ENCODE measurements at regions not wholly inside any gene's neighbourhood (a gene's known extent, or its start where the extent isn't known, plus 50 kb on each side); places are given as distances from the start of the nearest gene placed in this dataset.

- DNase-seq (ENCODE audit: extremely low read depth, insufficient read length): no peak
- Histone ChIP-seq H3K27me3 (replicated peaks; ENCODE audit: control insufficient read depth, insufficient read depth, low read length) (no peaks in the 10 kb centered on the region), H3K36me3 (ENCODE audit: control insufficient read depth, insufficient read depth, low read length) (no peaks in the 10 kb centered on the region), H3K4me3 (replicated peaks; ENCODE audit: low read depth, low read length) (no peak overlapping the region)
- no peak for TF ChIP-seq CTCF (IDR thresholded peaks at IDR 0.05; ENCODE audit: insufficient read depth, low read length, poor library complexity, severe bottlenecking)
Measured at GRCh38 chr6:101284131-101284530, 109.4 kb upstream of the GRIK2 start.

- no peak overlapping the region for H3K4me3 ChIP-seq (replicated peaks; ENCODE audit: low read depth, low read length)
- no peak for TF ChIP-seq CTCF (IDR thresholded peaks at IDR 0.05; ENCODE audit: insufficient read depth, low read length, poor library complexity, severe bottlenecking)
- H3K27me3 ChIP-seq (replicated peaks; ENCODE audit: control insufficient read depth, insufficient read depth, low read length): no peaks in the 10 kb centered on the region
- no peaks in the 10 kb centered on the region for H3K36me3 ChIP-seq (ENCODE audit: control insufficient read depth, insufficient read depth, low read length)
- no peak for DNase-seq (ENCODE audit: extremely low read depth, insufficient read length)
Measured at GRCh38 chr6:101286146-101286545, 107.4 kb upstream of the GRIK2 start.

DNA sequence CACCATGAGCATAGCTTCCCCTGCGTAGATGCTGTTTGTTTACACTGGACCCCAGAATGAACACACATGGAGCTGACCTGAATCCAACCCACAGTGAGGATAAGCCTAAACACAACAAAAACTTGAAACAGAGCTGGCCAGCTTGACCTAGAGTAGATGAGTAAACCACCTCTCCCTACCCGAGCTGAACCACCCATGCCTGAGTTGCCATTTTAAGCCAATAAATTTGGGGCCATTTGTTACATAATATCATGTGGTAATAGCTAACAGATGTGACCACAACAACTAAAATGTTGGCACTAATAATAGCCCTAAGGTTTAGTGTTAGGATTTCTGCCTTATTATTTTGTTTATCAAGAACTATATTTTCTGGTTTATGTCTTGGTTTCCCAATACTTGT lies 103.2 kb upstream of the GRIK2 start:
- DNase-seq (ENCODE audit: extremely low read depth, insufficient read length): no peak
- TF ChIP-seq CTCF (IDR thresholded peaks at IDR 0.05; ENCODE audit: insufficient read depth, low read length, poor library complexity, severe bottlenecking): no peak
- Histone ChIP-seq H3K36me3 (ENCODE audit: control insufficient read depth, insufficient read depth, low read length) (no peaks in the 10 kb centered on the region), H3K27me3 (replicated peaks; ENCODE audit: control insufficient read depth, insufficient read depth, low read length) (no peaks in the 10 kb centered on the region), H3K4me3 (replicated peaks; ENCODE audit: low read depth, low read length) (no peak overlapping the region)

DNA sequence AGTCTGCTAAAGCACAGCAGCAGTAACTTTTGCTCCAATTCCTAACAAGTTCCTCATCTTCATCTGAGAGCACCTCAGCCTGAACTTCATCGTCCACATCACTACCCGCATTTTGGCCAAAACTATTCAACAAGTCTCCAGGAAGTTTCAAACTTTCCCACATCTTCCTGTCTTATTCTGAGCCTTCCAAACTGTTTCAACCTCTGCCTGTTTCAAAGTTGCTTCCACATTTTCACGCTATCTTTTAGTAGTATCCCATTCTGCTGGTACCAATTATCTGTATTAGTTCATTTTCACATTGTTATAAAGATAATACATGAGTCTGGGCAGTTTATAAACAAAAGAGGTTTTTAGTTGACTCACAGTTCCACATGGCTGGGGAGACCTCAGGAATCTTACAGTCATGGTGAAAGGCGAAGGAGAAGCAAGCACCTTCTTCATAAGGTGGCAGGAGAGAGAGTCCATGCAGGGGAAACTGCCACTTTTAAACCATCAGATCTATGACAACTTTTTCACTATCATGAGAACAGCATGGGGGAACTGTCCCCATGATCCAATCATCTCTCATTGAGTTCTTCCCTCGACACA lies 99.4 kb upstream of the GRIK2 start:
- DNase-seq (ENCODE audit: extremely low read depth, insufficient read length): no peak
- TF ChIP-seq CTCF (IDR thresholded peaks at IDR 0.05; ENCODE audit: insufficient read depth, low read length, poor library complexity, severe bottlenecking): no peak
- H3K27me3 ChIP-seq (replicated peaks; ENCODE audit: control insufficient read depth, insufficient read depth, low read length): no peaks in the 10 kb centered on the region
- H3K4me3 ChIP-seq (replicated peaks; ENCODE audit: low read depth, low read length): no peak overlapping the region
- H3K36me3 ChIP-seq (ENCODE audit: control insufficient read depth, insufficient read depth, low read length): no peaks in the 10 kb centered on the region

- no peak for TF ChIP-seq CTCF (IDR thresholded peaks at IDR 0.05; ENCODE audit: insufficient read depth, low read length, poor library complexity, severe bottlenecking)
Measured at GRCh38 chr6:101294676-101295075, 98.8 kb upstream of the GRIK2 start.

More at GRCh38 chr6:101294676-101295075, 98.8 kb upstream of the GRIK2 start:
- Histone ChIP-seq H3K4me3 (replicated peaks; ENCODE audit: low read depth, low read length) (no peak overlapping the region), H3K27me3 (replicated peaks; ENCODE audit: control insufficient read depth, insufficient read depth, low read length) (no peaks in the 10 kb centered on the region), H3K36me3 (ENCODE audit: control insufficient read depth, insufficient read depth, low read length) (no peaks in the 10 kb centered on the region)
- DNase-seq (ENCODE audit: extremely low read depth, insufficient read length): no peak
